AG04450 (cell line): ENCODE measurements at regions not wholly inside any gene's neighbourhood (a gene's known extent, or its start where the extent isn't known, plus 50 kb on each side); places are given as distances from the start of the nearest gene placed in this dataset.

Experiments used
- CTCF ChIA-PET: fragments of 300-600, 350-600 bp; formaldehyde crosslinking; extraction: SDS; loops from one replicate; lab custom pipeline; 2022; ENCODE audit warnings: antibody characterized with exemption, inconsistent platforms; lab: Charles Lee
- POLR2A ChIA-PET: fragments of 350-600 bp; formaldehyde crosslinking; extraction: SDS; loops from one replicate; lab custom pipeline; 2021; ENCODE audit warnings: antibody characterized with exemption, inconsistent platforms; lab: Yijun Ruan, JAX
- DNase-seq: peaks from one replicate; pipeline ENCODE4 v3.0.0-alpha.2; 2011; ENCODE audit warnings: low read depth, low spot score
- H3K27ac ChIP-seq: one replicate; pipeline ENCODE4 v1.5.1; 2012; ENCODE audit warnings: low read depth, low read length, control low read depth
- H3K27me3 ChIP-seq: one replicate; pipeline ENCODE4 v1.6.0; 2012; ENCODE audit warnings: low read length; ENCODE audit not compliant: control insufficient read depth, insufficient read depth
- H3K4me3 ChIP-seq: 2 replicates; pipeline ENCODE4 v1.5.1; 2011; ENCODE audit warnings: mild to moderate bottlenecking, low read depth, low read length, control low read depth
- H3K9me3 ChIP-seq: 2 replicates; pipeline ENCODE4 v1.5.1; 2012; ENCODE audit warnings: low read length; ENCODE audit not compliant: control insufficient read depth, insufficient read depth
- CTCF ChIP-seq: IDR thresholded peaks from 2 replicates; pipeline ENCODE4 v1.5.1; 2011; ENCODE audit warnings: low read depth, low read length, control low read depth, inconsistent platforms

- H3K9me3 ChIP-seq: no peaks in the 10 kb centered on the region
- no peak for TF ChIP-seq CTCF
- H3K4me3 ChIP-seq: no peak overlapping the region
- no peak for DNase-seq
- ChIA-PET POLR2A (no interaction called here), CTCF (no interaction called here)
- peaks cover 10% of the 10 kb centered on the region for H3K27me3 ChIP-seq
- no peak overlapping the region for H3K27ac ChIP-seq
Observed at GRCh38 chr1:38291336-38291735, 244.7 kb upstream of the POU3F1 start.

GRCh38 chr1:38289034-38289433, 242.4 kb upstream of the POU3F1 start:
- no peaks in the 10 kb centered on the region for H3K9me3 ChIP-seq
- no peak for DNase-seq
- POLR2A ChIA-PET: no interaction called here
- H3K4me3 ChIP-seq: no peak overlapping the region
- CTCF ChIA-PET: no interaction called here
- no peak overlapping the region for H3K27ac ChIP-seq
- peaks cover 10% of the 10 kb centered on the region for H3K27me3 ChIP-seq
- no peak for TF ChIP-seq CTCF

- Histone ChIP-seq H3K9me3 (no peaks in the 10 kb centered on the region), H3K4me3 (no peak overlapping the region), H3K27ac (no peak overlapping the region), H3K27me3 (peaks cover 6% of the 10 kb centered on the region)
- ChIA-PET CTCF (no interaction called here), POLR2A (no interaction called here)
- DNase-seq: no peak
- no peak for TF ChIP-seq CTCF
Observed at GRCh38 chr1:38287547-38287946, 241.0 kb upstream of the POU3F1 start.

- ChIA-PET POLR2A (no interaction called here), CTCF (no interaction called here)
- no peak overlapping the region for H3K4me3 ChIP-seq
- DNase-seq: no peak
- H3K27ac ChIP-seq: no peak overlapping the region
- TF ChIP-seq CTCF: no peak
- H3K9me3 ChIP-seq: no peaks in the 10 kb centered on the region
- peaks cover 4% of the 10 kb centered on the region for H3K27me3 ChIP-seq
Observed at GRCh38 chr1:38287036-38287435, 240.4 kb upstream of the POU3F1 start.

GRCh38 chr1:38285807-38286530, 239.4 kb upstream of the POU3F1 start:
- POLR2A ChIA-PET: no interaction called here
- Histone ChIP-seq H3K4me3 (no peak overlapping the region), H3K9me3 (no peaks in the 10 kb centered on the region), H3K27me3 (peaks cover 1% of the 10 kb centered on the region), H3K27ac (no peak overlapping the region)
- TF ChIP-seq CTCF: no peak
- no peak for DNase-seq
- CTCF ChIA-PET: interaction anchor here (0.7 kb wide), 1 partner anchor 1710 kb away, joined by 7 read pairs; no protein-coding TSS in a partner anchor
